Pancreas (tissue), 10 donors: ENCODE measurements at regions not wholly inside any gene's neighbourhood (a gene's known extent, or its start where the extent isn't known, plus 50 kb on each side); places are given as distances from the start of the nearest gene placed in this dataset.

Experiments used
- ATAC-seq, 4 donors: fragments of 200-7000 bp; cut with Tn5 transposase; one replicate each; pipeline versions ENCODE4 v1.8.0 to v1.9.1; 2020; ENCODE audit warnings: mild to moderate bottlenecking in 4 of 4, moderate library complexity in 4 of 4
- DNase-seq, 6 donors: peaks; one replicate each; pipeline ENCODE4 v3.0.0-alpha.2; 2020
- FAIRE-seq: peaks from 2 replicates; lab custom pipeline; 2012; peaks lifted over from hg19 to GRCh38; lab: Jason Lieb, UNC
- H3K27ac ChIP-seq, 4 donors: fragments of 200-600 bp; sonication (generic); 1 replicate in 3 of 4; 2 replicates in 1 of 4; pipeline versions ENCODE4 v1.5.0 to v1.8.0; 2020
- H3K27me3 ChIP-seq, 4 donors: fragments of 200-600 bp; one replicate each; pipeline ENCODE4 v1.8.0; 2021
- H3K36me3 ChIP-seq, 3 donors: fragments of 200-600 bp; sonication (generic) in 1 of 3; one replicate each; pipeline versions ENCODE4 v1.5.0 to v1.8.0; 2020 to 2021
- H3K4me1 ChIP-seq, 3 donors: fragments of 200-600 bp; one replicate each; pipeline ENCODE4 v1.8.0; 2021
- H3K4me3 ChIP-seq, 4 donors: fragments of 200-600 bp; sonication (generic) in 2 of 4; one replicate each; pipeline versions ENCODE4 v1.5.0 to v1.8.0; 2020 to 2021
- H3K9me3 ChIP-seq, 4 donors: fragments of 200-600 bp; one replicate each; pipeline ENCODE4 v1.8.0; 2021
- WGBS, 2 donors: extraction: QIAGEN DNeasy Blood & Tissue Kit; methylation state at CpG; one replicate each; pipeline ENCODE4 v1.1.7; 2013; 5-methylcytosine and 5-hydroxymethylcytosine counted together
- intact Hi-C, 3 donors: fragments of 100-400 bp; cut with DNase I; formaldehyde crosslinking; loops; one replicate each; pipeline versions ENCODE4 v1.11.1 to v1.14.2; 2022
- TF ChIP-seq, protein P1 (sequence below), 4 donors: fragments of 200-600 bp; sonication (generic) in 3 of 4; IDR thresholded peaks; one replicate each; pipeline versions ENCODE4 v1.5.0 to v1.8.0; 2021; ENCODE audit warnings: antibody characterized with exemption in 4 of 4
- donor health status: healthy with polysubstance abuse.
- donor health status: DM: no; HTN: no; CAD: no; lungs with moderate emphysema.
- donor health status: DM: no; HTN: no; CAD: no.
- donor health status: control.
- donor health status: control.
- donor health status: Bipolar disorder and iron deficiency.
- donor health status: DM: yes; HTN: yes; CAD: no.
- donor health status: DM: no; HTN: no; CAD: no.
- donor health status: DM: no; HTN: no; CAD: no.
- donor health status: DM: yes; HTN: yes; CAD: no.

DNA sequence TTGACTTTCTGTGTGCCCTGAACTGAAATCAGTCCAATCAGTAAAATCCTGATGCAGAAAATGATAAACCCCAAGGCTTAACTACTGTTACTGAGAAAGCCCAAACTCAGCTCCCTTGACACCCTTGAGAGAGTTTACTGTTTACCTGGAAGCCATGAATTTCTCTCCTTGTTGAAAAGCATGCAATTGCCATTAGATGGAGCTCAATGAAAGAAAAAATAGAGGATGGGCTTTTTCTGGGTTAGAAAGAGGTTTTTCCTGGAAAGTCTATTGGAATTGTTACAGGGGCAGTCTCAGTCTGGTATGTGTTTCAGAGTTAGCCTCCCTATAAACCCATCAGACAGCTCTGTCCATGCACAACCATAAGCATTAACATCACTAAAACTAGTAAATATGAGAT is 66.4 kb upstream of the C4orf54 start:
- no peak for FAIRE-seq
- DNase-seq: no peak
- TF ChIP-seq, protein P1, sequence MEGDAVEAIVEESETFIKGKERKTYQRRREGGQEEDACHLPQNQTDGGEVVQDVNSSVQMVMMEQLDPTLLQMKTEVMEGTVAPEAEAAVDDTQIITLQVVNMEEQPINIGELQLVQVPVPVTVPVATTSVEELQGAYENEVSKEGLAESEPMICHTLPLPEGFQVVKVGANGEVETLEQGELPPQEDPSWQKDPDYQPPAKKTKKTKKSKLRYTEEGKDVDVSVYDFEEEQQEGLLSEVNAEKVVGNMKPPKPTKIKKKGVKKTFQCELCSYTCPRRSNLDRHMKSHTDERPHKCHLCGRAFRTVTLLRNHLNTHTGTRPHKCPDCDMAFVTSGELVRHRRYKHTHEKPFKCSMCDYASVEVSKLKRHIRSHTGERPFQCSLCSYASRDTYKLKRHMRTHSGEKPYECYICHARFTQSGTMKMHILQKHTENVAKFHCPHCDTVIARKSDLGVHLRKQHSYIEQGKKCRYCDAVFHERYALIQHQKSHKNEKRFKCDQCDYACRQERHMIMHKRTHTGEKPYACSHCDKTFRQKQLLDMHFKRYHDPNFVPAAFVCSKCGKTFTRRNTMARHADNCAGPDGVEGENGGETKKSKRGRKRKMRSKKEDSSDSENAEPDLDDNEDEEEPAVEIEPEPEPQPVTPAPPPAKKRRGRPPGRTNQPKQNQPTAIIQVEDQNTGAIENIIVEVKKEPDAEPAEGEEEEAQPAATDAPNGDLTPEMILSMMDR (IDR thresholded peaks at IDR 0.05): no peak
- peak; percentile 4 to 57 (median 20) for ATAC-seq
- no peaks in the 10 kb centered on the region for H3K27me3 ChIP-seq
- H3K27ac ChIP-seq: peak overlapping the region in 2 of 4 donors; percentile 53 to 60
- intact Hi-C loops: no loop called here
- no peaks in the 10 kb centered on the region for H3K36me3 ChIP-seq
- H3K4me3 ChIP-seq: no peak overlapping the region
- H3K4me1 ChIP-seq: peaks cover 8 to 20% (median 12%) of the 10 kb centered on the region in 3 donors
- H3K9me3 ChIP-seq: no peaks in the 10 kb centered on the region

DNA sequence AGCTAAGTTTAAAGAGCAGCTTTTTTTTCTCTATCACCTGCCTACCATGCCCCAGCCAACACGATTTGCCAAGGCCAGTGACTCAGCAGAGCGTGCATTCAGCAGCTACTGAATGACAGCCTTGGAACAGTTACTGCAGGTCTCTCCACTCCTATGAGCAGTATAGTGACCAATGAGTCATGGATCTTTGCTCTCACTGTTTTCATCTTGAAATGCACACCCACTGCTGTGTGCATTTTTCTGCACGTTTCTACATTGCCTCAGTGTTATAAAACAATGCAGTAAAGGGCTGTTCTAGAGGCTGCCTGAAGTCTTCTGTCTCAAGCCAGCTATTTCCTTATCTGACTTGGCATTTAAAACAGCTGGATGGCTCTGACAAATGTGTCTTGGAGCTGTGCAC is 66.0 kb upstream of the C4orf54 start:
- WGBS, 2 donors: 4 to 6% methylated on average over 3 of the region's 3 CpGs
- peak overlapping the region in 2 of 4 donors; percentile 53 to 60 for H3K27ac ChIP-seq
- FAIRE-seq: peak; percentile 41

DNA sequence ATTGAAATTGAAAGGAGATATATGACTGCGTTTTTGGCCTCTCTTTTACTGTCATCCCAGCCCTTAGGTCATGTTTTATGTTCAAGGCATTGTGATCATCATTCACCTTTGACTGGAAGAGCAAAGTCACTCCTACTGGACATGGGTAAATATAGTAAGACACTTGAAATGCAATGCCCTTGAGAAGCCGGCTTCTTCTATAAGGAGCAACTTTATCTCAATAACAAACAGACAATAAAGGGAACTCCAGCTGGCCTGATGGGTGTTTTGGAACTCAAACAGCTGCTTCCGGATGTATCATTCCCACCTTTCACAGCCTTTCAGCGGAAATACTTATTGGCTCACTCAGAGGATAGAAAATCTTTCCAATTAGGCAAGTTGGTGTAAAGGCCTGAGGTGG is 65.1 kb upstream of the C4orf54 start:
- DNase-seq: no peak
- no peaks in the 10 kb centered on the region for H3K9me3 ChIP-seq
- H3K4me1 ChIP-seq: peaks cover 8 to 20% (median 12%) of the 10 kb centered on the region in 3 donors
- intact Hi-C loops: no loop called here
- no peaks in the 10 kb centered on the region for H3K27me3 ChIP-seq
- 38 to 51% methylated on average over 4 of the region's 4 CpGs for WGBS, 2 donors
- no peak overlapping the region for H3K4me3 ChIP-seq
- no peak for FAIRE-seq
- H3K27ac ChIP-seq: peak overlapping the region in 2 of 4 donors; percentile 53 to 60
- TF ChIP-seq, protein P1 (IDR thresholded peaks at IDR 0.05): no peak
- peak in 3 of 4 donors; percentile 7 to 26 (median 15) for ATAC-seq
- H3K36me3 ChIP-seq: no peaks in the 10 kb centered on the region

More for the DNA sequence above, 66.0 kb upstream of the C4orf54 start:
- no peaks in the 10 kb centered on the region for H3K9me3 ChIP-seq
- DNase-seq (peak; percentile 52 to 88 (median 76)), ATAC-seq (peak; percentile 99 to 100 (median 100))
- intact Hi-C loops: no loop called here
- peaks cover 8 to 20% (median 12%) of the 10 kb centered on the region in 3 donors for H3K4me1 ChIP-seq
- no peak overlapping the region for H3K4me3 ChIP-seq
- no peaks in the 10 kb centered on the region for H3K36me3 ChIP-seq
- H3K27me3 ChIP-seq: no peaks in the 10 kb centered on the region
- TF ChIP-seq, protein P1 (IDR thresholded peaks at IDR 0.05): no peak

DNA sequence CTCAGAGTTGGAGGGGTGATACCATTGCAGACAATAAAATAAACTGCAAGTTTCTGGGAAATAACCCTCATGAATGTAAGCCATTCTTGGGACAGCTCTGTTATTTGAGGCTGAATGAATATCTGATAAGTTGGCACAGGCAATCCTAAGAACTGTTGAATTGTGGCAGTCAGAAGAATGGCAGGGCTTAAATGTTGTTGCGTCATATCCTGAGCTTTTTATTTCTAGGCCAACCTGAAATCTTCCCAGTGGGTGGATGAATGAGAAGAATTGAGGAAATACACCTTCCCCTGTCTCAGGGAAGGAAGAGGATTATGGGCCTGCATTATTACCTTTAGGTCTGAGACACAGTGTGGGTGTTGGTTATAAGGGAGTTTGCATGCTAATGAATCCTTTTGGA is 64.4 kb upstream of the C4orf54 start:
- ATAC-seq: no peak
- Histone ChIP-seq H3K27me3 (no peaks in the 10 kb centered on the region), H3K4me1 (peaks cover 8 to 20% (median 12%) of the 10 kb centered on the region in 3 donors), H3K4me3 (no peak overlapping the region), H3K36me3 (no peaks in the 10 kb centered on the region), H3K27ac (peak overlapping the region in 2 of 4 donors; percentile 53 to 60), H3K9me3 (no peaks in the 10 kb centered on the region)
- TF ChIP-seq, protein P1 (IDR thresholded peaks at IDR 0.05): no peak
- intact Hi-C loops: no loop called here
- no peak for FAIRE-seq
- WGBS, 2 donors: 67 to 87% methylated on average over 1 of the region's 1 CpG
- no peak for DNase-seq

DNA sequence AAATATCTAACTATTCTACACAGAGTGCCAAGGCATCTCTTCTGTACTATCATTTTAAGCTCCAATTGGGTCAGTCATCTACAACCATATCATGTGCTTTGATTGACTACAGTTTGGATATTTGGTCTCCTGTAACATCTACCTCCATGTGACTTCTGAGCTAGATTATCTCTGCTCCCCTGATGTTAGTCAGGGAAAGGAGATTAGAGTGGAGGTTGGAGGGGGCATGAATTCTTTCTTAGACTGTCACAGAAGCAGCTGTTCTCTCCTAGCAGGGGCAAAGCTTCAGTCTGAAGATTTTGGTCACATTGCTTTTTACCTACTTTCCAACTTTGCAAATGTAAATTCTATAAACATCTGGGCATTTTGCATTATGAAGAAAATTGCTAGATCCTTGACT is 62.6 kb upstream of the C4orf54 start:
- FAIRE-seq: no peak
- Histone ChIP-seq H3K27ac (no peak overlapping the region), H3K4me1 (peaks cover 8 to 20% (median 12%) of the 10 kb centered on the region in 3 donors), H3K4me3 (no peak overlapping the region), H3K36me3 (no peaks in the 10 kb centered on the region), H3K27me3 (no peaks in the 10 kb centered on the region), H3K9me3 (no peaks in the 10 kb centered on the region)
- intact Hi-C loops: no loop called here
- no peak for ATAC-seq
- TF ChIP-seq, protein P1 (IDR thresholded peaks at IDR 0.05): no peak
- DNase-seq: no peak
